GM21390 (cell line): ENCODE measurements at regions not wholly inside any gene's neighbourhood (a gene's known extent, or its start where the extent isn't known, plus 50 kb on each side); places are given as distances from the start of the nearest gene placed in this dataset.
"Not testable (repeated sequence)": the region's sequence is repeated elsewhere in the genome, so short reads cannot be mapped to it uniquely, and the experiment has no call there.

ENCODE experiments used
- ATAC-seq: cut with Tn5 transposase; IDR thresholded peaks from one replicate; pipeline ENCODE4 v1.9.1; 2021; ENCODE audit not compliant: unreplicated experiment

GRCh38 chrX:40258909-40259308, 161.2 kb upstream of the BCOR start:
- ATAC-seq: no peak

GRCh38 chrX:40253771-40254170, 156.0 kb upstream of the BCOR start:
- ATAC-seq: no peak

DNA sequence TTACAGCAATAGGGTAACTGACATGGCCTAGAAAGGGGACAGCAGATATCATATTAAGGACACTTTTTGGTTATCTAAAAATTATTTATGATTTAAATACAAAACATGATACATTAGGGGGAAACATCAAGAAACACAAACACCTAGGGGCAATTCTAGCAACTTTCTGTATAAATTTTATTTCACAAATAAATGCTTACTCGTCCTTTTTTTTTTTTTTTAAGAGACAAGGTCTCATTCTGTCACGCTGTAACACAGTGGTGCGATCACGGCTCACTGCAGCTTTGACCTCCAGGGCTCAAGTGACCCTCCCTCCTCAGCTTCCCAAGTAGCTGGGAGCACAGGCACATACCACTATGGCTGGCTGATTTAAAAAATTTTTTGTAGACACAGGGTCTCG, 151.8 kb upstream of the BCOR start:
- no peak for ATAC-seq

GRCh38 chrX:40248822-40249221, 151.1 kb upstream of the BCOR start:
- no peak for ATAC-seq

GRCh38 chrX:40247848-40248622, 150.3 kb upstream of the BCOR start:
- no peak for ATAC-seq

DNA sequence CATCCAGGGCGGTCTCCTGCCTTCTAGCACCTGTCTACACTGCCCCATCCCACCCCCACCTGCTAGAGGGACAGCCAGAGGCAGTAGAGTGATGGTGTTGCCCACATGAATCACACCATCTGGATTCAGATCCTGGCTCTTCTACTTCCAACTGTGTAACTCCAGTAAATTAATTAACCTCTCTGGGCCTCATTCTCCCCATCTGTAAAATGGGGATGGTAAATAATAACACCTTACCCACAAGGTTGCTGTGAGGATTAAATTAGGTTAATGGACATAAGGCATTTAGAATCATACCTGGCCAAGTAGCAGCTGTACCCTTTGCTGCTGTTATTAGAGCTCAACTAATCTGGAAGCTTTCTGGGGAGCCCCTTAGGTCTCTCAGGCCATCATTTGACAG, 149.6 kb upstream of the BCOR start:
- no peak for ATAC-seq

DNA sequence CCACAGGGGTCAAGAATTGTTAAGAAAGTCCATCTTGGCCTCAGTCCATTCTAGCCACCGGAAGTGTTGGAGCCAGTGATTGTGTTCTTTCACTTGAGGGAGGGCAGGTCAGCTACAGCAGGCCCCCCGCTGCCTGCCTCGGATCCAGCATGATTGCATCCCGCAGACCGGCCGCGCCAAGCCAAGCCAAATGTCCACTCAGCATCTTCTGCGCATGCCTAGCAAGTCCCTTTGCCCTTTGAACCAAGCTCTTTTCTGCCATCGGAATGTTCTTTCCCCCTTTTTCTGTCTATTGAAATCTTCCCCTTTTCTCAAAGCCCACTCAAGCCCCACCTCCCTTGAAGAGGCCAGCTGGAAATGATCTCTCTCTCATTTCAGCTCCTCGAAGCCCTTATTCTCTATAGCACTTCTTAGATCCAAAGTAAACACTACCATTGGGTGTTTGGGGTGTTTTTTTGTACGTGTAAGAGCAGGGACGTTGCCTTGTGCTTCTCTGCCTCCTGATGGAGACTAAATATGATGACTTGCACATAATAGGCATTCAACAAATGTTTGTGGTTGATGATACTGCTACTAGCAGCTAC, 147.8 kb upstream of the BCOR start:
- no peak for ATAC-seq

GRCh38 chrX:40244980-40245379, 147.2 kb upstream of the BCOR start:
- no peak for ATAC-seq

- no peak for ATAC-seq
Measured at GRCh38 chrX:40243755-40244515, 146.2 kb upstream of the BCOR start.

DNA sequence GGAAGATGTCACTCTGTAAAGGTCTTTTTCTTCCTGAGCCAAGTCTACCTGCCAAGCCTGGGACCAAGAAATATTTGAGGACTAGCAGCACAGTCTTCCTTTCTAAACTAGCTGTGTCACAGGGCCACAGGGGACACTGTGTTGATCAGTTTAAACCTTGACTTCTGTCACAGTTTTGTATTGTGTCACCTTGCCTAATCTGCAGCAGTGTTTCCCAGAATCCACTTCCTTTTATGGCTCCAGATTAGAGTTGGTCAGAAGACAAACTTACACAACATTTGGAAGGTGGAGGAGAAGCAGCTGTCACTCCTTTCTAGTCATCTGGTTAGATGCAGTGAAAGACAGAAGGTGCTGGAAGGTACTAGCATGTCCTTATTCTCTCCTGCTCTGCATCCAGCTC, 143.1 kb upstream of the BCOR start:
- no peak for ATAC-seq

DNA sequence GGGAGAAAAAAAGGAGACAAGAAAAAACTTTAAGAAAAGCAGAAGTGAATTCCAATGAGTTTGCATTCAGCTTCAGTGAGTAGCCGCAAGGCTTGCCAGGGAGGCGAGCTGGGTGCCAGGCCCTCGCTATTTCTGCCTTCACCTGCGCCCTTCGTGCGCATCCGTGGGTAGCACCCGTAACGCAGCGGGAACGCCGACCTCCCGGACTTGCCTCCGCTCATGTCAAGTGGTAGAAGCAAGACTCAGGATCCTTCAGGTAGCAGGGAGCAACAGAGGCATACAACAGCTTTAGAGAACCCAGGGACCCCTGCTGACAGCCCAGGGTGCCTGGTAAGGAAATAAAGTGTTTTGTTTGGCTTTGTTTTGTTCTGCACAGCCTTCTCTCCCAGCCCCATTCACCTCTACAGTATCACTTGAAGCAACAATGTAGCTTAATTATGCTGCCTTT, 140.0 kb upstream of the BCOR start:
- ATAC-seq: no peak

GRCh38 chrX:40230646-40231045, 132.9 kb upstream of the BCOR start:
- no peak for ATAC-seq

DNA sequence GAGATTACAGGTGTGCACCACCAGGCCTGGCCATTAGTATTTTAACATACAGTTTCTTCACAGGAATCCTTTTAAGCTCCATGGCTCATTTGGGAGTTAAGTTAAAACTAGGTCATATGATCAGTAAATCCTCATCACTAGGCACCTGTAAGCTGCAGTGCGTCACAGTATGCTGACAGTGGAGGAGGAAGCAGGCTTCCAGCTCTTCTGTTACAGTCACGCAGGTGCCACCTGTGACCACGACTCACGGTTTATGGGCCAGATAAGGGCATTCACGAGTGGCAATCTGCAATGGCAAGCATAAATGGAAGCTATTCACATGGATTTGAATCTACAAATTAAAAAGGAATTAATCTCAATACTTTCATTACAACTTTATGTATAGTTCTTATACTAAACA, 129.4 kb upstream of the BCOR start:
- no peak for ATAC-seq

DNA sequence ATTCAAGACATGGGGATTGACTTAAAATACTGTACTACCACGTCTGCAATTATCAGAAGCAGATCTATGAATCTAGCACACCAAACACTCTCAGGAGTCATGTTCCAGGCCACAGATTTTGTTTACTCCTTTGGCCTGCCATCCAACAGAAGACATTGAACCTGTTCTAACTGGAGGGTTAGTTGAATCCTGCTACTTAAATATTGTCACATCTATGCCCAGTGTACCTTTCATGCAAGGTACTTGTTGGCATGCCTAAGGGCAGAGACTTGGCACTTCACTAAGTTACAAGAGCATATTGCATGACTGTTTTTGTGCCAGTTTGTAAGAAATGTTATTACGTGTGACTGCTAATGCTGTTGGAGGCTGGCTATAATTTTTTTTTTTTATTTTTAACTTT, 126.9 kb upstream of the BCOR start:
- ATAC-seq: no peak

DNA sequence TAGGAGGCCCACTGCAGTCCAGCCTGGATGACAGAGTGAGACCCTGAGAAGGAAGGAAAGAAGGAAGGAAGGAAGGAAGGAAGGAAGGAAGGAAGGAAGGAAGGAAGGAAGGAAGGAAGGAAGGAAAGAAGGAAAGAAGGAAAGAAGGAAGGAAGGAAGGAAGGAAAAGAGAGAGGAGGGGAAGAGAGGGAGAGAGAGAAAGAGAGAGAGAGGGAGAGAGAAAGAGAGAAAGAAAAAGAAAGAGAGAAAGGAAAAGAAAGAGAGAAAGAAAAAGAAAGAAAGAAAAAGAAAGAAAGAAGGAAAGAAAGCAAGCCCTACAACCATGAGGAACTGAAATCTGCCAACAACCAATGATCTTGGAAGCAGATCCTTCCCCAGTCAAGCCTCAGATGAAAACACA, 124.9 kb upstream of the BCOR start:
- not testable (repeated sequence) for ATAC-seq

GRCh38 chrX:40213092-40213491, 115.3 kb upstream of the BCOR start:
- ATAC-seq: no peak

- ATAC-seq: no peak
Measured at GRCh38 chrX:40209951-40210617, 112.3 kb upstream of the BCOR start.

DNA sequence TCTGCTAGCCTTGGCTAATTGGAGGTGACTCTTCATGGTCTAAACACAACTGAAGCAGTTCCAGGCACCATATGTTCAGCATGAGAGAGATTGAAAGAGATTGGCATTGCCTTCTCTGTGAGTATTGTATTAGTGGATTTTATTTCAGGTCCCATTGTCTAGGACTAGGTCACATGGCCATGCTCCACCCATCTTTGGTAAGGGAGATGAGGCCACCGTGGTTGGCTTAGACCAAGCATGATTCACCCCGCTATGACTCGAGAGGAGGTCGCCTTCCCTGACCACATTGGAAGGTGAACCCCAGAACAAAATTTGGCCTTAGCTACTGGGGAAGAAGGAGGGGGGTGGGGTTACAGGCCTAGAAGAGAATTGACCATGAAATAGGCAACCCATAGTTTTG, 109.9 kb upstream of the BCOR start:
- ATAC-seq: no peak

- no peak for ATAC-seq
Measured at GRCh38 chrX:40205471-40205870, 107.7 kb upstream of the BCOR start.

GRCh38 chrX:40202456-40202855, 104.7 kb upstream of the BCOR start:
- ATAC-seq: no peak

GRCh38 chrX:40201329-40201885, 103.6 kb upstream of the BCOR start:
- ATAC-seq: peak; percentile 77
